PC-9 (cell line): ENCODE measurements at regions not wholly inside any gene's neighbourhood (a gene's known extent, or its start where the extent isn't known, plus 50 kb on each side); places are given as distances from the start of the nearest gene placed in this dataset.

Source experiments
- BruUV-seq: library from RNA; stranded (reverse); fragments of 400-500 nt; replicated peaks from 2 replicates; lab custom pipeline; 2021; lab: Mats Ljungman, UMichigan
- CTCF ChIA-PET: fragments of 300-600 bp; sonication (Branson Sonifier 250); formaldehyde crosslinking; loops from one replicate; lab custom pipeline; 2022; ENCODE audit warnings: antibody characterized with exemption; lab: Charles Lee
- POLR2A ChIA-PET: fragments of 300-600 bp; sonication (Branson Sonifier 250); formaldehyde crosslinking; loops from one replicate; lab custom pipeline; 2022; ENCODE audit warnings: antibody characterized with exemption; ENCODE audit not compliant: unreplicated experiment; lab: Charles Lee
- DNase-seq, 2 experiments: peaks; one replicate each; pipeline versions ENCODE4 v3.0.0 to v3.0.0-alpha.2; 2015 to 2022; ENCODE audit warnings: mixed read lengths in 1 of 2
- H2AFZ ChIP-seq: fragments of 200-600 bp; sonication (generic); 2 replicates; pipeline ENCODE4 v1.8.1; 2017; ENCODE audit warnings: antibody characterized with exemption
- H3F3A ChIP-seq: fragments of 200-600 bp; sonication (generic); 2 replicates; pipeline ENCODE4 v1.8.1; 2017; ENCODE audit warnings: antibody characterized with exemption, mild to moderate bottlenecking, low read depth; ENCODE audit not compliant: insufficient read depth
- H3K27ac ChIP-seq: fragments of 200-600 bp; sonication (generic); 2 replicates; pipeline ENCODE4 v1.6.1; 2016; ENCODE audit warnings: mixed run types
- H3K27me3 ChIP-seq: fragments of 200-600 bp; sonication (generic); 2 replicates; pipeline ENCODE4 v1.6.1; 2016; ENCODE audit warnings: low read depth, mixed run types; ENCODE audit not compliant: insufficient read depth
- H3K36me3 ChIP-seq: fragments of 200-600 bp; sonication (generic); 2 replicates; pipeline ENCODE4 v1.6.1; 2016; ENCODE audit warnings: low read depth, mixed run types
- H3K4me1 ChIP-seq: fragments of 200-600 bp; sonication (generic); replicated peaks from 2 replicates; pipeline ENCODE4 v1.6.1; 2016; ENCODE audit warnings: mixed run types; ENCODE audit not compliant: insufficient read depth
- H3K4me2 ChIP-seq: fragments of 200-600 bp; sonication (generic); 2 replicates; pipeline ENCODE4 v1.6.1; 2017; ENCODE audit warnings: mixed run types
- H3K4me3 ChIP-seq: fragments of 200-600 bp; sonication (generic); 2 replicates; pipeline ENCODE4 v1.6.1; 2016; ENCODE audit warnings: mixed run types
- H3K79me2 ChIP-seq: fragments of 200-600 bp; sonication (generic); 2 replicates; pipeline ENCODE4 v1.6.1; 2017; ENCODE audit warnings: low read depth, mixed run types
- H3K9me2 ChIP-seq: fragments of 200-600 bp; sonication (generic); 2 replicates; pipeline ENCODE4 v1.8.1; 2017; ENCODE audit warnings: mild to moderate bottlenecking; ENCODE audit not compliant: insufficient read depth
- H3K9me3 ChIP-seq: fragments of 200-600 bp; sonication (generic); 2 replicates; pipeline ENCODE4 v1.8.1; 2016; ENCODE audit warnings: low read depth; ENCODE audit not compliant: insufficient read depth
- H4K20me1 ChIP-seq: fragments of 200-600 bp; sonication (generic); 2 replicates; pipeline ENCODE4 v1.8.1; 2017; ENCODE audit not compliant: insufficient read depth
- EZH2 ChIP-seq: fragments of 200-600 bp; sonication (generic); IDR thresholded peaks from 2 replicates; pipeline ENCODE4 v1.8.0; 2017; ENCODE audit warnings: antibody characterized with exemption, low read depth
- intact Hi-C: fragments of 100-400 bp; cut with micrococcal nuclease; formaldehyde crosslinking; loops from one replicate; pipeline ENCODE4 v1.10.0; 2022; ENCODE audit not compliant: unreplicated experiment
- TF ChIP-seq, protein P1 (sequence below): fragments of 200-600 bp; sonication (generic); conservative IDR thresholded peaks from 2 replicates; pipeline ENCODE4 v1.6.1; 2017; ENCODE audit warnings: mixed run types, antibody characterized with exemption, mild to moderate bottlenecking, moderate library complexity

DNA sequence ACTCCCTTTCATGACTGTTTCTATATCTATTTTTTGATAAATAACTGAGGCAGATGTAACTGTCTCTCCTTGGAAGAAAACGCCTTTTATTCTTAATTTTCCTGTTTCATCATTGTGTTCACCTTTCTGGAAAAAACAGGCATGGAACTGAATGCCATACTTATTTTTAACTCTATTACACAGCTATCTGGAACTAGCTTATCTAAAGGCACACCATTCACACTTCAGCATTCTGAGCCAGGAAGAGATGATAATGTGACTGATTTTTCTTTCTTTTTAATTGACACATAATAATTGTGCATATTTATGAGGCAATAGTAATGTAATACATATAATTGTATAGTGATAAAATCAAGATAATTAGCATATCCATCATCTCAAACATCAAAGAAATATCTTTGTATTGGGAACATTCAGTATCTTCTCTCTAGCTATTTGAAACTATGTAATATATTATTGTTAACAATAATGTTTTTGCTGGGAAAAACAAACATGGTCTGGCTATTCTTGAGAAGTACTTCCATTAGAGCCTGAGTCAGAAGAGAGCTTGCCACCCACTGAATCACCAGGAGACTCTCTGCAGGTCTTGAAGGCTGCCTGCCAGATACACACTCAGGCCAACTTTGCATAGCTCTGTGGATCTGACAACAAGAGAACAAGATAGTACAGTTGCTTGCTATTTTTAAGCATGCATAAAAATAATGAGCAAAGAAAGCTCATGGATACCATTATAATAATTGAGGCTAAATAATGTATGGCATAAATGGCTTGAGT is 501.0 kb upstream of the EDIL3 start:
- Histone ChIP-seq H3K79me2 (no peaks in the 10 kb centered on the region), H3K9me3 (no peaks in the 10 kb centered on the region; the same call in 1 of the 2 replicates), H3K36me3 (no peaks in the 10 kb centered on the region), H3K9me2 (no peaks in the 10 kb centered on the region; the same call in 1 of the 2 replicates), H2AFZ (no peak overlapping the region), H3K4me2 (no peak overlapping the region), H3K4me3 (no peak overlapping the region), H3K4me1 (no peaks in the 10 kb centered on the region), H3K27me3 (no peaks in the 10 kb centered on the region), H3F3A (no peaks in the 10 kb centered on the region; the same call in 1 of the 2 replicates), H3K27ac (no peak overlapping the region), H4K20me1 (no peaks in the 10 kb centered on the region)
- intact Hi-C loops = no loop called here
- BruUV-seq = no TSS peak
- ChIA-PET CTCF (no interaction called here), POLR2A (no interaction called here)
- no peak for DNase-seq
- no peak for TF ChIP-seq EZH2
- TF ChIP-seq, protein P1, sequence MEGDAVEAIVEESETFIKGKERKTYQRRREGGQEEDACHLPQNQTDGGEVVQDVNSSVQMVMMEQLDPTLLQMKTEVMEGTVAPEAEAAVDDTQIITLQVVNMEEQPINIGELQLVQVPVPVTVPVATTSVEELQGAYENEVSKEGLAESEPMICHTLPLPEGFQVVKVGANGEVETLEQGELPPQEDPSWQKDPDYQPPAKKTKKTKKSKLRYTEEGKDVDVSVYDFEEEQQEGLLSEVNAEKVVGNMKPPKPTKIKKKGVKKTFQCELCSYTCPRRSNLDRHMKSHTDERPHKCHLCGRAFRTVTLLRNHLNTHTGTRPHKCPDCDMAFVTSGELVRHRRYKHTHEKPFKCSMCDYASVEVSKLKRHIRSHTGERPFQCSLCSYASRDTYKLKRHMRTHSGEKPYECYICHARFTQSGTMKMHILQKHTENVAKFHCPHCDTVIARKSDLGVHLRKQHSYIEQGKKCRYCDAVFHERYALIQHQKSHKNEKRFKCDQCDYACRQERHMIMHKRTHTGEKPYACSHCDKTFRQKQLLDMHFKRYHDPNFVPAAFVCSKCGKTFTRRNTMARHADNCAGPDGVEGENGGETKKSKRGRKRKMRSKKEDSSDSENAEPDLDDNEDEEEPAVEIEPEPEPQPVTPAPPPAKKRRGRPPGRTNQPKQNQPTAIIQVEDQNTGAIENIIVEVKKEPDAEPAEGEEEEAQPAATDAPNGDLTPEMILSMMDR = no peak

DNA sequence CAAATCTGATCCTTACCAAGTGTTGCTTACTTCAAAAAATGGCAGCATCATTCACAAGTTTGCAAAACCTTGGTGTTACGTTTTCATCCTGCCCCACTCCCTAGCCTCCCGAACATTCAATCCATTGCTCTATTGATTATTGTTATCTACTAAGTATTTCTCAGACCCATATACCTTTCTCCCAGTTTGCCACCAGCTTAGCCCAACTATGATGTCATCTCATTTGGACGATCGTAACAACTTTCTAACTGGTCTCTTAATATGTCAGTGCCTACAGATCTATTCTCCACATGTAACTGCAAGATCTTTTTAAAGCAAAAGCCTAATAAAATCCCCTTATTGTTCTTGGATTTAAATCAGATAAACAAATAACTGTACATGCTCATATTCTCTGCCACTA is 497.1 kb upstream of the EDIL3 start:
- intact Hi-C loops = no loop called here
- Histone ChIP-seq H3K9me2 (no peaks in the 10 kb centered on the region), H3F3A (no peaks in the 10 kb centered on the region), H3K9me3 (no peaks in the 10 kb centered on the region), H4K20me1 (no peaks in the 10 kb centered on the region), H2AFZ (no peak overlapping the region), H3K4me2 (no peak overlapping the region), H3K27me3 (no peaks in the 10 kb centered on the region), H3K36me3 (no peaks in the 10 kb centered on the region), H3K79me2 (no peaks in the 10 kb centered on the region), H3K4me3 (no peak overlapping the region), H3K4me1 (no peaks in the 10 kb centered on the region), H3K27ac (no peak overlapping the region)
- POLR2A ChIA-PET = no interaction called here
- CTCF ChIA-PET = no interaction called here
- TF ChIP-seq, protein P1 = no peak
- TF ChIP-seq EZH2 = no peak
- no TSS peak for BruUV-seq
- no peak for DNase-seq

DNA sequence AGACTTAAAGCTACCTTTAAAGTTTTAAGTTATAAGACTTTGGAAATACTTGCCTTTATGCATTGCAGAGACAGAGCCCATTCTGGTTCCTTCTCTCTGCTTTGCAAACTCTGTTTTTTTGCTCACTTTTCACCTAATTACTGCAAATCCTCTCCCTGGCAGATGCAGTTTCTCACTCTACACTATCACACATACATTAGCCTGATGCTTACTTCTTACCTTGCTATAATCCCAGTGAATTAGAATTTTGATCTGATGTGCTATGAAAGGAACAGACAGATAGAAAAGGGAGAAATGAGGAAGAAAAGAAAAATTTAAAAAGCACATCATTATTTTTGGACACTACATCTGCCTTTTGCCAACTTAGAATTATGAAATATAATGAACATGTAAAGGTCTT is 489.5 kb upstream of the EDIL3 start:
- Histone ChIP-seq H3K79me2 (no peaks in the 10 kb centered on the region), H3K27me3 (no peaks in the 10 kb centered on the region), H2AFZ (no peak overlapping the region), H4K20me1 (no peaks in the 10 kb centered on the region), H3K4me1 (no peaks in the 10 kb centered on the region), H3K36me3 (no peaks in the 10 kb centered on the region), H3K9me3 (no peaks in the 10 kb centered on the region), H3K4me2 (no peak overlapping the region), H3F3A (no peaks in the 10 kb centered on the region), H3K4me3 (no peak overlapping the region), H3K27ac (no peak overlapping the region), H3K9me2 (0 out of 2 replicates have a peak, but pooled peaks cover 3% of the 10 kb centered on the region)
- TF ChIP-seq, protein P1 = no peak
- no peak for TF ChIP-seq EZH2
- BruUV-seq = no TSS peak
- POLR2A ChIA-PET = no interaction called here
- intact Hi-C loops = no loop called here
- CTCF ChIA-PET = no interaction called here
- no peak for DNase-seq
